ENCODE measurements at regions not wholly inside any gene's neighbourhood (a gene's known extent, or its start where the extent isn't known, plus 50 kb on each side); places are given as distances from the start of the nearest gene placed in this dataset.
"Not testable (repeated sequence)": the region's sequence is repeated elsewhere in the genome, so short reads cannot be mapped to it uniquely, and the experiment has no call there.

DNA sequence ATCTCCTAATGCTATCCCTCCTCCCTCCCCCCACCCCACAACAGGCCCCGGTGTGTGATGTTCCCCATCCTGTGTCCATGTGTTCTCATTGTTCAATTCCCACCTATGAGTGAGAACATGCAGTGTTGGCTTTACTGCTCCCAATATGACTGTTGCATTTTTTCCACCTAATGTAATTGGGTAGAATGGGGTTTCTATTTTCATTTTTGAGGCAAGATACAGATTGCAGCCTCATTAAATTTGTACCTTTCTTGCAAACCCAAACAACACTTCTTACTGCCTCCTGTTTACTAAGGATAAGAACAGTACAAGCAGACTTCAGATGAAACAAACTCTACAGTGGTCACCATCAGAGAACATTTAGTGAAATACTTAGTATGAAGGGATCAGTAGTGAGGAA, 187.0 kb upstream of the RPL34 start:
- TF ChIP-seq, protein P1, sequence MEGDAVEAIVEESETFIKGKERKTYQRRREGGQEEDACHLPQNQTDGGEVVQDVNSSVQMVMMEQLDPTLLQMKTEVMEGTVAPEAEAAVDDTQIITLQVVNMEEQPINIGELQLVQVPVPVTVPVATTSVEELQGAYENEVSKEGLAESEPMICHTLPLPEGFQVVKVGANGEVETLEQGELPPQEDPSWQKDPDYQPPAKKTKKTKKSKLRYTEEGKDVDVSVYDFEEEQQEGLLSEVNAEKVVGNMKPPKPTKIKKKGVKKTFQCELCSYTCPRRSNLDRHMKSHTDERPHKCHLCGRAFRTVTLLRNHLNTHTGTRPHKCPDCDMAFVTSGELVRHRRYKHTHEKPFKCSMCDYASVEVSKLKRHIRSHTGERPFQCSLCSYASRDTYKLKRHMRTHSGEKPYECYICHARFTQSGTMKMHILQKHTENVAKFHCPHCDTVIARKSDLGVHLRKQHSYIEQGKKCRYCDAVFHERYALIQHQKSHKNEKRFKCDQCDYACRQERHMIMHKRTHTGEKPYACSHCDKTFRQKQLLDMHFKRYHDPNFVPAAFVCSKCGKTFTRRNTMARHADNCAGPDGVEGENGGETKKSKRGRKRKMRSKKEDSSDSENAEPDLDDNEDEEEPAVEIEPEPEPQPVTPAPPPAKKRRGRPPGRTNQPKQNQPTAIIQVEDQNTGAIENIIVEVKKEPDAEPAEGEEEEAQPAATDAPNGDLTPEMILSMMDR (IDR thresholded peaks at IDR 0.05), result not testable (repeated sequence)
- not testable (repeated sequence) for TF ChIP-seq POLR2AphosphoS5, POLR2A (IDR thresholded peaks at IDR 0.05)

Measured in prostate gland (tissue), 2 donors.